Lower leg skin (tissue), 4 donors: ENCODE measurements at regions not wholly inside any gene's neighbourhood (a gene's known extent, or its start where the extent isn't known, plus 50 kb on each side); places are given as distances from the start of the nearest gene placed in this dataset.

Source experiments
- DNase-seq, 2 donors: peaks; one replicate each; pipeline ENCODE4 v3.0.0-alpha.2; 2019; ENCODE audit warnings: low spot score in 2 of 2
- H3K4me3 ChIP-seq: fragments of 200-600 bp; sonication (generic); 2 replicates; pipeline ENCODE4 v1.5.1; 2017; ENCODE audit warnings: mild to moderate bottlenecking, low read depth; ENCODE audit not compliant: poor library complexity, severe bottlenecking
- POLR2A ChIP-seq, 2 donors: fragments of 450-650 bp; IDR thresholded peaks; one replicate each; pipeline ENCODE4 v1.6.1; 2016 to 2017; ENCODE audit warnings: antibody characterized with exemption in 2 of 2, mild to moderate bottlenecking in 1 of 2, moderate library complexity in 1 of 2
- WGBS, 2 donors: methylation state at CpG; one replicate each; pipeline ENCODE4 v1.1.5; 2018; 5-methylcytosine and 5-hydroxymethylcytosine counted together
- intact Hi-C: fragments of 100-400 bp; cut with DNase I; formaldehyde crosslinking; loops from one replicate; pipeline ENCODE4 v1.15.0; 2023; ENCODE audit warnings: low total_unique reads
- TF ChIP-seq, protein P1 (sequence below), 3 donors: fragments of 450-650 bp; IDR thresholded peaks; one replicate each; pipeline ENCODE4 v1.5.1; 2016; ENCODE audit warnings: antibody characterized with exemption in 3 of 3, mild to moderate bottlenecking in 3 of 3, moderate library complexity in 2 of 3

DNA sequence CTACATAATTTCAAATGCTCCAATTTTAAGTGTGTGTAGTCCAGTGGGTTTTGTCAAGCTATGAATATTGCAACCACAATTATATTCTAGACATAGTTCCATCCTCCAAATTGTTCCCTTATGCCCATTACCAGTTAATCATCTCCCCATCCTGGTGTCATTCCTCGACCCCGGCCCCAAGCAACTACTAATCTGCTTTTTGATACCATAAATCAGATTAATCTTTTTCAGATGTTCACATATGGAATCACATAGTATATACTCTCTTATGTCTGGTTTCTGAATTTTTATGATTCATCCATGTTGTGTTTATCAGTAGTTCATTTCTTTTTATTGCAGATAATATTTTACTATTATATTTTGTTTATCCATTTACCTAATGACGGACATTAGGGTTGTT lies 148.4 kb upstream of the RORB start:
- no peak overlapping the region for H3K4me3 ChIP-seq
- no peak for TF ChIP-seq POLR2A (IDR thresholded peaks at IDR 0.05)
- no peak for DNase-seq
- intact Hi-C loops = no loop called here
- 54 to 61% methylated on average over 3 of the region's 3 CpGs for WGBS, 2 donors

DNA sequence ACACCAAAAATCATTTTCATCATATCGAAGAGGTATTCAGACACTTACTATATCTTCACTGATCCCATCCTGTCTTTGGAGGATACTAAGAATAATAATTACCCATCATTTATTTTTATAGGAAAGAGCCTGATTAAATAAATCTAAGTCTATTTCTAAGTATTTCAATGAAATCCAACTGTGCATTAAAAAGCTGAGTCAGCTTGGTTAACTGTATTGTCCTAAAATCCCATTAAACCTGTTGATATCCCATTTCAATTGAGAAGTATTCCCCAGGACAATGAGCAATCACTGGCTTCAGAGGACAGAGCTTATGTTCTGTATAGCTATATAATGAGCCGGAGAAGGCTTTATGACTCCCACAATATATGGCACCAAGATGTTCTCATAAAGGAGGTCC lies 142.0 kb upstream of the RORB start:
- no peak for DNase-seq
- no peak overlapping the region for H3K4me3 ChIP-seq
- WGBS, 2 donors = 71 to 73% methylated on average over 2 of the region's 2 CpGs
- TF ChIP-seq, protein P1, sequence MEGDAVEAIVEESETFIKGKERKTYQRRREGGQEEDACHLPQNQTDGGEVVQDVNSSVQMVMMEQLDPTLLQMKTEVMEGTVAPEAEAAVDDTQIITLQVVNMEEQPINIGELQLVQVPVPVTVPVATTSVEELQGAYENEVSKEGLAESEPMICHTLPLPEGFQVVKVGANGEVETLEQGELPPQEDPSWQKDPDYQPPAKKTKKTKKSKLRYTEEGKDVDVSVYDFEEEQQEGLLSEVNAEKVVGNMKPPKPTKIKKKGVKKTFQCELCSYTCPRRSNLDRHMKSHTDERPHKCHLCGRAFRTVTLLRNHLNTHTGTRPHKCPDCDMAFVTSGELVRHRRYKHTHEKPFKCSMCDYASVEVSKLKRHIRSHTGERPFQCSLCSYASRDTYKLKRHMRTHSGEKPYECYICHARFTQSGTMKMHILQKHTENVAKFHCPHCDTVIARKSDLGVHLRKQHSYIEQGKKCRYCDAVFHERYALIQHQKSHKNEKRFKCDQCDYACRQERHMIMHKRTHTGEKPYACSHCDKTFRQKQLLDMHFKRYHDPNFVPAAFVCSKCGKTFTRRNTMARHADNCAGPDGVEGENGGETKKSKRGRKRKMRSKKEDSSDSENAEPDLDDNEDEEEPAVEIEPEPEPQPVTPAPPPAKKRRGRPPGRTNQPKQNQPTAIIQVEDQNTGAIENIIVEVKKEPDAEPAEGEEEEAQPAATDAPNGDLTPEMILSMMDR (IDR thresholded peaks at IDR 0.05) = no peak
- intact Hi-C loops = no loop called here

DNA sequence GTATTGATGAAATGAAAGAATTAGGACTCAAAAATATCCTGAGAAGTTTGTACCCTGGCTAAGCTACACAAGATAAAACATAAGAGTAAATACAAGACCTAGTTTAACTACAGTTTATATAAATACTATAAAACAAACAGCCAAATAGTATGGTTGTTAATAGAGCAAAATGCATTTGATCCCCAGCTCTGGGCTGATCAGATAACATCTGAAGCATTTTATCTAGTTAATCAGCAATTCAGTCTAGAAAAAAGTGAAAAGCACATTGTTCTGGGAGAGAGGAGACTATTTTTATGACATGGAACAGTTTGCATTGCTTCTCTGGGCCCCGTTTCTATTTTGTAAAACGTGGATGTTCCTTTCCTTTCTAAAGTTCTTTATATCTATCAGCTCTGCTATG lies 139.6 kb upstream of the RORB start:
- TF ChIP-seq POLR2A (IDR thresholded peaks at IDR 0.05) = no peak
- TF ChIP-seq, protein P1 (IDR thresholded peaks at IDR 0.05) = no peak
- no peak overlapping the region for H3K4me3 ChIP-seq
- intact Hi-C loops = no loop called here
- 25% methylated on average over 2 of the region's 2 CpGs for WGBS, 2 donors
- no peak for DNase-seq

- DNase-seq = no peak
- intact Hi-C loops = no loop called here
- no peak for TF ChIP-seq POLR2A (IDR thresholded peaks at IDR 0.05)
- TF ChIP-seq, protein P1 (IDR thresholded peaks at IDR 0.05) = no peak
- no peak overlapping the region for H3K4me3 ChIP-seq
- 70 to 72% methylated on average over 4 of the region's 4 CpGs for WGBS, 2 donors
Measured at GRCh38 chr9:74358959-74359358, 138.2 kb upstream of the RORB start.

DNA sequence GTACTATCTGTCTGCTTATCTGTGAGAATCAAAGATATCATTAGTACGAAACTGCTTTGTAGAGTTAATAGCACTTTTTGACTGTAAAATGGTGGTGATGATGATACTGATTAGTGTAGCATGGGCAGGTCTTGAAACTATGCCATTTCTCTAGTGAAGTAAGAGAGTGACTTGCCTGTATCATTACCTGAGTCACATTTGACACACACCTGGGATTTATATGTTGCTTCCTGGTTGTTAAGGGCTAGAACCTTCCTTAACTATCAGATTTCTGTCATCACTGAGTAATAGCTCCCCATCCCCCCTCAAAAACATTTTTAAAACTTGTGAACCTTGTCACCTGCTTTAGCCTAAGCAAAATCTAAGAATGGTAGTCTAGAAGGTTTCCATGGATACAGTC lies 135.6 kb upstream of the RORB start:
- TF ChIP-seq, protein P1 (IDR thresholded peaks at IDR 0.05) = no peak
- TF ChIP-seq POLR2A (IDR thresholded peaks at IDR 0.05) = no peak
- intact Hi-C loops = no loop called here

GRCh38 chr9:74362423-74362822 lies 134.7 kb upstream of the RORB start:
- no peak for DNase-seq
- 63 to 70% methylated on average over 3 of the region's 3 CpGs for WGBS, 2 donors
- intact Hi-C loops = no loop called here
- H3K4me3 ChIP-seq = no peak overlapping the region
- TF ChIP-seq, protein P1 (IDR thresholded peaks at IDR 0.05) = no peak
- TF ChIP-seq POLR2A (IDR thresholded peaks at IDR 0.05) = no peak

More for the DNA sequence above, 135.6 kb upstream of the RORB start:
- H3K4me3 ChIP-seq = no peak overlapping the region
- no peak for DNase-seq
- 71 to 85% methylated on average over 1 of the region's 1 CpG for WGBS, 2 donors
